Parathyroid adenoma (tissue), 2 donors: ENCODE measurements at regions not wholly inside any gene's neighbourhood (a gene's known extent, or its start where the extent isn't known, plus 50 kb on each side); places are given as distances from the start of the nearest gene placed in this dataset.

ENCODE experiments used
- H2AFZ ChIP-seq: fragments of 300-600 bp; sonication (generic); one replicate; pipeline ENCODE4 v1.7.0; 2017; ENCODE audit warnings: antibody characterized with exemption, mild to moderate bottlenecking
- H3K27ac ChIP-seq: fragments of 300-600 bp; sonication (generic); one replicate; pipeline ENCODE4 v1.7.0; 2017
- H3K27me3 ChIP-seq: fragments of 300-600 bp; sonication (generic); one replicate; pipeline ENCODE4 v1.7.0; 2017; ENCODE audit warnings: low read length; ENCODE audit not compliant: control insufficient read depth, insufficient read depth
- H3K36me3 ChIP-seq: fragments of 300-600 bp; sonication (generic); one replicate; pipeline ENCODE4 v1.7.0; 2017; ENCODE audit warnings: low read length; ENCODE audit not compliant: control insufficient read depth, insufficient read depth
- H3K4me1 ChIP-seq: fragments of 300-600 bp; sonication (generic); one replicate; pipeline ENCODE4 v1.7.0; 2017; ENCODE audit warnings: control low read depth
- H3K4me2 ChIP-seq: fragments of 300-600 bp; sonication (generic); one replicate; pipeline ENCODE4 v1.7.0; 2017; ENCODE audit warnings: low read length
- H3K4me3 ChIP-seq: fragments of 300-600 bp; sonication (generic); one replicate; pipeline ENCODE4 v1.7.0; 2017; ENCODE audit warnings: low read depth, low read length
- H3K79me2 ChIP-seq: fragments of 300-600 bp; sonication (generic); one replicate; pipeline ENCODE4 v1.7.0; 2017; ENCODE audit warnings: control low read depth
- H3K9ac ChIP-seq: fragments of 300-600 bp; sonication (generic); one replicate; pipeline ENCODE4 v1.7.0; 2017; ENCODE audit warnings: mild to moderate bottlenecking
- H3K9me3 ChIP-seq: fragments of 300-600 bp; sonication (generic); one replicate; pipeline ENCODE4 v1.7.0; 2017; ENCODE audit warnings: low read length; ENCODE audit not compliant: control insufficient read depth
- CTCF ChIP-seq: fragments of 300-600 bp; sonication (generic); IDR thresholded peaks from one replicate; pipeline ENCODE4 v1.7.0; 2017; ENCODE audit warnings: antibody characterized with exemption, mild to moderate bottlenecking
- donor health status: primary hyperparathyroidism.

- Histone ChIP-seq H3K79me2 (no peaks in the 10 kb centered on the region), H3K9me3 (no peaks in the 10 kb centered on the region), H3K9ac (no peak overlapping the region), H3K36me3 (no peaks in the 10 kb centered on the region), H3K4me2 (no peak overlapping the region), H3K27me3 (no peaks in the 10 kb centered on the region), H3K4me1 (no peaks in the 10 kb centered on the region), H3K4me3 (no peak overlapping the region), H3K27ac (no peak overlapping the region), H2AFZ (no peak overlapping the region)
- no peak for TF ChIP-seq CTCF
These were observed 346.6 kb downstream of the COG6 start for GRCh38 chr13:40002016-40002415.

GRCh38 chr13:40013554-40013953, 358.1 kb downstream of the COG6 start:
- no peak for TF ChIP-seq CTCF
- Histone ChIP-seq H3K4me3 (no peak overlapping the region), H2AFZ (no peak overlapping the region), H3K36me3 (no peaks in the 10 kb centered on the region), H3K27me3 (no peaks in the 10 kb centered on the region), H3K4me1 (no peaks in the 10 kb centered on the region), H3K9me3 (no peaks in the 10 kb centered on the region), H3K79me2 (no peaks in the 10 kb centered on the region), H3K4me2 (no peak overlapping the region), H3K9ac (no peak overlapping the region), H3K27ac (no peak overlapping the region)

GRCh38 chr13:40016953-40017660, 361.6 kb downstream of the COG6 start:
- no peak overlapping the region for H2AFZ ChIP-seq
- no peak overlapping the region for H3K4me3 ChIP-seq
- no peaks in the 10 kb centered on the region for H3K79me2 ChIP-seq
- no peaks in the 10 kb centered on the region for H3K9me3 ChIP-seq
- no peaks in the 10 kb centered on the region for H3K36me3 ChIP-seq
- no peak overlapping the region for H3K4me2 ChIP-seq
- no peak overlapping the region for H3K27ac ChIP-seq
- no peaks in the 10 kb centered on the region for H3K27me3 ChIP-seq
- no peaks in the 10 kb centered on the region for H3K4me1 ChIP-seq
- TF ChIP-seq CTCF, result no peak
- no peak overlapping the region for H3K9ac ChIP-seq

- Histone ChIP-seq H2AFZ (no peak overlapping the region), H3K79me2 (no peaks in the 10 kb centered on the region), H3K27me3 (no peaks in the 10 kb centered on the region), H3K36me3 (no peaks in the 10 kb centered on the region), H3K9me3 (no peaks in the 10 kb centered on the region), H3K4me3 (no peak overlapping the region), H3K4me2 (no peak overlapping the region), H3K9ac (no peak overlapping the region), H3K27ac (no peak overlapping the region), H3K4me1 (no peaks in the 10 kb centered on the region)
- TF ChIP-seq CTCF, result no peak
These were observed 362.3 kb downstream of the COG6 start for GRCh38 chr13:40017662-40018262.
